Stimulated activated CD8-positive, alpha-beta memory T cell treated with anti-CD3 and anti-CD28 coated beads, Interleukin-15, amount 100 ng/mL, for 48 hours (primary cell): ENCODE measurements at regions not wholly inside any gene's neighbourhood (a gene's known extent, or its start where the extent isn't known, plus 50 kb on each side); places are given as distances from the start of the nearest gene placed in this dataset.
"Not testable (repeated sequence)": the region's sequence is repeated elsewhere in the genome, so short reads cannot be mapped to it uniquely, and the experiment has no call there.

ENCODE experiments used
- DNase-seq, 2 donors: peaks; one replicate each; pipeline ENCODE4 v3.0.0-alpha.2; 2020; ENCODE audit warnings: low read depth in 2 of 2

DNA sequence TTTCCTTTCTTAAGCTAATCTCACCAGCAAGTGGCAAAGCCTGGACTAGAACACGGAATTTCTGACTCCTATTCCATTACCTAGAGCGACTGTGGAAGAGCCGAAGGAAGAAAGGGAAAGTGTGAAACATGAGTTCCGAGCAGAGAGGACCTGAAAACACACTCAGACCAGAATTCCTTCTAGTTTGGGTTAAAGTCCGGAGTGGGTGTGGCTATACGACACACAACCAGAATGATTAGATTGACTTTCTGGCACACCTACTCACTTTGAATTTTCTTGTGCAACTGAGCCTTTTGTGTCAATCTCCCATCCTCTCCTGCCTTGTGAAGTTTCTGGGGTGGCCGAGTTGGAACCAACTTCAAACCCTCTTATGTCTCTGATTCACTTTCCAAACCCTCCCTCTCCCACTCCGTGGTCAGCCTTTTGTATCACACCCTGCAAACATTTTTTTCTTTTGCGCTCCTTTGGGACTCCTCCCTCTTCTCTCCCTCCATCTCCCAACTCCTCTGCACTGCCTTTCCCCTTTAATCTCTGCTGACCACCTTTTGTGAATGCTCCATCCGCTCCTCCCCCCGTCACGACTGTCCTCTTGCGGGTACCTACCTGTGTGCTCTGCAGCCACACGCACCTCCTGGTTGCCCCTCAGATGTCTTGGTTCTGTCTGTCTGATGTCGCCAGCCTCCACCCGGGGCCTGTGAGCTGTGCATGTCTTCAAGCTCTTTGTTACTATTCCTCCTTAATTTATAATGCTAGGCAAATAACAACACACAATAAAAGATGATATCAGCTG lies 86.3 kb upstream of the BLID start:
- no peak for DNase-seq

DNA sequence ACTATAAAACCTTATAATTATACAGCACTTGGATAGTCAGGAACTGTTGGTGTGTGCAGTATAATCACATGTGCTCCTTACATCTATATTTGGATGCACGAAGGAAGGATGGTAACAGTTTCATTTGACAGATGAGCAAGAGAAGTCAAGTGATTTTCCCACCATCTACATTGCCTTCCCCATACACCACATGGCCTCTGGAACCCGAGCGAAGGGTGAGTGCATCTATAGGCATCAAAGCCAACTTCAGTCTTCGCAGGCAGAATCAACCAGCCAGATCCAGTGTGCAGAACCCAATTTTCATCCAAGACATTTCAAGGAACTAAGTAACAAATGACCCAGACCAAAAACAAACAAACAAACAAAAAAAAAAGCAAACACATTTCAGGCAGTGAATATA lies 85.1 kb upstream of the BLID start:
- DNase-seq = no peak

DNA sequence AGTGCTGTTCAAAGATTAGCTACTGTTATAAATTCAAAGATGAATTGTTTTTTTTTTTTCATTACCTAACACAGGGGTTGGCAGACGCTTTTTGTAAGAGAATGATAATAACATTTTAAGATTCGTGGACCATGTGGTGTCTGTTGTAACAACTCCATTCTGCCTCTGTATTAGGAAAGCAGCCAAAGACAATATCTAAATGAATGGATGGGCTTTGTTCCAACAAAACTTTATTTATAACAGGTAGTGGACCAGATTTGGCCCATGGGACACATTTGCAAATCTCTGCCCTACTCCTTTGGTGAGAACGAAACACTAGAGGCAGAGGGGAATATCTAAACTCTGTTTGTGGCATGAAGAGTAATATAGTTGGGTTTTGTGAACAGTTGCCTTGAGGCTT lies 83.6 kb upstream of the BLID start:
- no peak for DNase-seq

DNA sequence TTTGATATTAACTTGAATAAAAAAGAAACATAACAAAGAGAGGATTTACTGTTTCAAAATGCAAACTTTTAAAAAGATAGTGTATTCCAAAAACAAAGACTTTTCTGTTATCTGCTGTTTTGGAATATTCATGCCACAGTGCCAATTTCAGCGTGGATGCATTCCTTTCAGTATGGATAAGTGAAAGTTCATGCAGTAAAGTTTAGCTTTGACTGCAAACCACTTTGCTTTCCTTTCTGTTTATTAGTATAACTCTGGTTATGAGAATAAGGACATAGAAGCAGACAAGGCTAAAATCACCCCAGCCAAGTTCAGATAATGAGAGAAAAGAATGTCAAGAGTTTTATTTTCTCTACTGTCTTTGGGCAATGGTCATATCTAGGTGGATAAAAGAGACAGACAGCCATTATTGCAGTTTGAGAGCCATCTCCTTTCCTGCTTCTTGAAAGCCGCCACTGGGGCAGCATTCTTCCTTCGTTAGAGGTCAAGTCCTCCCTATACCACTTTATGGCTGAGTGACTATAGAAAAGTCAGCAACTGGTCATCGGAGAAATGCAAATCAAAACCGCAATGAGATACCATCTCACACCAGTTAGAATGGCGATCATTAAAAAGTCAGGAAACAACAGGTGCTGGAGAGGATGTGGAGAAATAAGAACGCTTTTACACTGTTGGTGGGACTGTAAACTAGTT lies 82.4 kb upstream of the BLID start:
- DNase-seq = no peak

DNA sequence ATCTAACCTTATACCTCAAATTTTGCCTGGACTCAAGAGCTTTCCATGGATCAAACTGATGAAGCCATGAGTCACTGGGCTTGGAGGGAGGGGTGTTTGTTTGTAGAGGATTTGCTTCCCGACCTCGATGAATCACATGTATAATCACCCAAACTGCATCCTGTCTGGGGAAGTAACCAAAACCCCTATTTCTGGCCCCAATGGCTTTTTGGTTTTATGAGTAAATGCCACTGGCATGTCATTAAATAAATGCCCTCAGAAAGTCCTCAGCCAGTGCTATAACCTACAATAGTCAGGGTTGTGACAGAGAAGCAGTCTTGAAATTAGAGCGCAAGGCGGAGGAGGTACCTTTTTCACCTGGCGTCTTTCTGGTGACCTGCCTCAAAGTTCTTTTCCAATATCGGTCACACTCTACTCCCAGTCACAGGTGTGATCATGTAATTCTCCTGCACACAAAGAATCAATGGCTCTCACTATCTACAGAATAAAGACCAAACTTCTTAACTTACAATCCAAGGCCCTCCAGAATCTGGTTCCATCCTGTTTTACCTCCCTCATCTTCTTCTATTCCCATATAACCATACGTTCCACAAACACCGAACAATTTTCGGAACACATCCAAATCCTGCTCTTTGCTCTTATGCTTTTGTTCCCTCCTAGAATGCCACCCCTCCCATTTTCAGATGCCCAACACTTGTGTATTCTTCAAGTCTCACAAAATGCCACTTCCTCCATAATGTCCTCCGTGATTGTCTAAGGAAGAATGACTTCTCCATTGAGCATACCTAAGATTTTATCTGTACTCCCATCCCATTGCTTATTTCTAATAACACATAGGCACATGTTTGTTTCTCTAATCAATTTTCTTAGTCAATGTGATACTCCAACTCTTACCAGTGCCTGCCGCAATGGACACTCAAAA lies 81.3 kb upstream of the BLID start:
- no peak for DNase-seq

DNA sequence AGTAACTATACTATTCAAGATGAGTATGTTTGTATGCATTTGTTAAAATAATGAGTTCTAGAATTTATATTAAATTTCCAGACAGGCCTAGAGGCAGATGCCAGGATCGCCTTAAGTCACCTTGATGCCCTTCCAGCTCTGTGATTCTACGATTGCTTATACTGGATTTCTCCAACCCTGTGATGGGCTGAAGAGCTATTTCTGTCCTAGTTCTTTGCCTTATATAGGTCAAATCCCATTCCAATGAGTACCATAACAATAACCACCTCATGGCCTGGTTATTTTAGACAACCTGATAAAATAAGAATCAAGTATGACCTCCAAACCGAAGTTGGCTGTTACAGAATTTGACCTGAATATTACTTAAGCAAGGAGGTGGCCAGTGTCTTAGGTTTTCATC lies 79.8 kb upstream of the BLID start:
- DNase-seq = no peak

DNA sequence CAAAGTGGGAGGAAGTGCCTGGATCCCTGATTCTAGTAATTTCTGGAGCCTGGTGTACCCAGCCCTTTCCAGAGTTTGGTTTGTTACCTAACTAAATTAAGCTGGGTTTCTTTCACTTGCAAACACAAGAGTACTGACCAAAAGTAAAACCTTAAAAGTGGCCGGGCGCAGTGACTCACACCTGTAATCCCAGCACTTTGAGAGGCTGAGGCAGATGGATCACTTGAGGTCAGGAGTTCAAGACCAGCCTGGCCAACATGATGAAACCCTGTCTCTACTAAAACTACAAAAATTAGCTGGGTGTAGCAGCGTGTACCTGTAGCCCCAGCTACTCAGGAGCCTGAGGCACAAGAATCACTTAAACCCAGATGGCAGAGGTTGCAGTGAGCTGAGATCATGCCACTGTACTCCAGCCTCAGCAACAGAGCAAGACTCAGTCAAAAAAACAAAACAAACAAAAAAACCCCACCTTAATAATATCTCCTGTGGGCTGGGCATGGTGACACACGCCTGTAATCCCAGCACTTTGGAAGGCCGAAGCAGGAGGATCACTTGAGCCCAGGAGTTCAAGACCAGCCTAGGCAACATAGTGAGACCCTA lies 78.0 kb upstream of the BLID start:
- not testable (repeated sequence) for DNase-seq

DNA sequence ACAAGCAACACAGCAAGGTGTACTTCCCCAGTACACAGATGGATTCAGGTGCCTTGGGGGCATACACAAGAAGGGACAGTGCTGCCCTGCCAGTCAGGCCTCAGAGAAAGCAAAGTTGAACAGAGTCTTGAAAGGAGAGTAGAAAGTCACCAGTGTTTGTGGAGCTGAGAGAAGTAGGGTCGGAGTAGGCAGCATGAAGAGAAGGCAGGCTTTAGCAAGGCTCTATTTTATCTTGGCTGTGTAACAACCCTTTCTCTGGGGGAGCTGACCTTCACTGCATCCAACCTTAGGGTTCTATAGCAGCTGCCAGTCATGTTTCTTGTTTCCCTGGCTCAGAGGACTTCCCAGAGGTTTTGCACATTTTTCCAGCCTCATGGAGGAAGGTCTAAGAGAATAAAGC lies 77.4 kb upstream of the BLID start:
- no peak for DNase-seq

DNA sequence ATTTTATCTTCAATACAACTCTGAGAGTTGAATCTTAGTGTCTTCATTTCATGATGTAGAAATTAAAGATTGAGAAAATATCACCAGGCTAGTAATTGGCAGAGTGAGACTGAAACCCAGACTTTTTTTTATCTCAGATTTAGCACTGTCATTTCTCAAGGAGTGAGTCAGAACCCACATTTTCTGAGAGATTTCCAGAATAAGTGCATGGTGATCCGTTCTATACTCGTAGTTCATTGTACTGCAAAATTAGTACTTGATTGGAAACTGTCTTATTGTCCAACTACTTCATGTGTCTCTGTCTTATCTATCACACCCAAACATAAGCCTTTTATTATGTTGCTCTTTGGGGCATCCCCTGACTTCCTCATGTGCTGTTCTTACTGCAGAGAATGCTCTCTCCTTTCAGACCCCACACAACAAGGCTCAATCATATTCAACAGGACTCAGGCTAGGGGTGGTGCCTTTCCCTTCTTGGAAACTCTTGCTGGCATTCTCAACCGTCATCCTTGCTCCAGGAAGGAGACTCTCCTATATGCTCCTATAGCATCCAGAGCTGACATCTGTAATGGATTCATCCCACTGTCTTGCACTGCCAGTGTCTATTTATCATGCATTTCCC lies 76.7 kb upstream of the BLID start:
- DNase-seq = no peak

DNA sequence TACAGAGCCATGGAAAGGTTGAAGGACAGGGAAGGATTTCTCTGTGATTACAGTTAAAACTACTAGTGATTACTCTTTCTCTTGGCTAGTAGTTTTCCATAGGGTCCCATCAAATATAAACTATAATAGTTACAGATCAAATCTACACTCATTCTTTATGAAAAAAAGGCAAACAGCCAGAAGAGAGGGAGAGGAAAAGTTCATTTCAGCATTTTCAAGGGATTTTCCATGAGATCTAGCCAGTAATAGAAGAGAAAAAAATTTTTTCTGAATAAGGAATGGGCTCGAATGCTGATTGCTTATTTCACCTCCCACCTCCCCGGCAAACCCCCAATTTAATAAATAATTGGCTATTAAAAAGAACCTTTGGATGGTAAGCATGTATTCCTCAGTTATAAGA lies 74.8 kb upstream of the BLID start:
- DNase-seq = no peak

DNA sequence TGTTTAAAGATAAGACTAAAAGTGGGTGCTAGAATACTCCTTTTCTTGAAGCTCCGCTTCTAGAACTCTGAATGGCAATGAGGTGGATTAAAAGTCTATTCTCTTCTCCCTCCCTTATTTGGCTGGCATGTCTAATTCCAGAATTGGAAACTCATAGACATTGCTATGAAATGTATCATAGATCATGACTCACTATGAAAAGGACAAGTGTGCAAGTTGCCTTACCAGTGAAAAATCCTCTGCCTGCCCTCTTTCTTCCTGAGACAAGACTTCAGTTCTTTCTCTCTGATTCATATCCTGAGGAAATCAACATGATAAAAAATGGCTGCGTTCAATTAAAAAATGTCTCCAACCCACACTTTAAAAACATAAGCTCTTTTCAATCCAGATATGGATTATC lies 73.2 kb upstream of the BLID start:
- no peak for DNase-seq

DNA sequence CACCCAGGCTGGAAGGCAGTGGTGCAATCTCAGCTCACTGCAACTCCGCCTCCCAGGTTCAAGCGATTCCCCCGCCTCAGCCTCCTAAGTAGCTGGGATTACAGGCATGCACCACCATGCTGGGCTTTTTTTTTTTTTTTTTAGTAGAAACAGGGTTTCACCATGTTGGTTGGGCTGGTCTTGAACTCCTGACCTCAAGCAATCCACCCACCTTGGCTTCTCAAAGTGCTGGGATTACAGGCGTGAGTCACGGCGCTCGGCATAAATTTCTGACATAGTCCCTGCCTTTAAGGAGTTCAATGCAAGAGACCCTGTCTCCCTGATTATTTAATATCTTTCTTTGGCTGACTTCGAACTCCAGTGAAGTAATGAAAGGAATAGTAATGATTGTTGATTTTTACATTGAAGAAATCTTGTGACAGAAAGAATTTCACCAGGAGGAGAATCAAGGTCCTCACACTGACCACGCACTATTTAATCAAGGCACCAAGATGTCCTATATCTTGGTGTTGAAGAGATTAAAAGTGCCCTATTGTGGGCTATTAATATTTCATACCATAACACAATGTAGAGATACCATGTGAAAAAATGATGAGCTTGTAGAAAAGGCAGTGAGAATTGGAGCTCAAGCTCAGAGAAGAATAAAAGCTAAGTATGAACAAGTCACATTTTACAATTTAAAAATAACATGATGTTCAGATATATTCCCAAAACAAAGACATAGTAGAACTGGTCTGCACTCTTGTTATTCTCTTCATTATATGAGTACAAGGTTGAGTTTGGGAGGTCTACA lies 71.6 kb upstream of the BLID start:
- no peak for DNase-seq

DNA sequence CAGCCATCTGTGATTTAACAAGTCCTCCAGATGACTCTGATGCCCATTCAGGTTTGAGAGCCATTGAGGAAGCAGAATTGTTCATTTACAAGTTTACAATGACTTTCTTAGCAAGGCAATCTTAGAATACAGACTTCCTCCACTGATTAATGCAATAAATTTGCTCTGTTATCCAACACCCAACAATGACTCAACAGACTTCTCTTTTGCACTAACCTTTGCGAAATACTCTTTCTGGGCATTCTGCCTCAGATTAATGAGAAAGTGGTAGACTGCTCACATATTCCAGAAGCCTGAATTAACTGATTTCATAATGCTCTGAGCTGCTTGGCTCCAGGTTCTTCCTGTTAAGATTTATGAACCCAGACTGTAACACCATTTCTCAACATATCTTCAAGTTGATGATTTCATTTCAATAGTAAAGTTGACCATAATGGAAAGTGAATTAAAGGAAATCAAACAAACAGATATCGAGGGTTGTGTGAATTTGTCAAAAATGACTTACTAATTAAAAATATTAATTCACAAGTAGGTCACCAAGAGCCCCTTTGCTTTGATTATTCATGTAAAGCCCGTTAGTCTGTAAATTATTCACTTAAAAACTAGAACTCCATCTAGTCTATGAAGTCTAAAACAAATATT lies 70.5 kb upstream of the BLID start:
- DNase-seq = no peak

DNA sequence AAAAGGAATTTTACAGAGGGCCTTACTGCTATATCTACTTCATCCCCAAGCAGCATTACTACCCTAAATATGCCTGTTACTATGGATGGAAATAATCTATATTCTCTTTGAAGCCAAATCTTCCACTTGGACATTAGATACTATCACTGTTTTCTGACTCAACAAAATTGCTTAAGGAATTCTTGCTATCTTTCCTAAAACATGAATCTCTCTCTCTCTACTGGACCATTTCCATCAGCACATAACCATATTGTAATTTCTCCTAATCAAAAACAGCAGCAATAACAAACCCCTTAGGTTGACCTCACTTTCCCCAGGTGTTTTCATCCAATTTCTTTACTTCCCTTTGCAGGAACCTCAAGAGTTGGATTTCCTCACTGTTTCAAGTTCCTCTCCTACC lies 67.9 kb upstream of the BLID start:
- DNase-seq = no peak

DNA sequence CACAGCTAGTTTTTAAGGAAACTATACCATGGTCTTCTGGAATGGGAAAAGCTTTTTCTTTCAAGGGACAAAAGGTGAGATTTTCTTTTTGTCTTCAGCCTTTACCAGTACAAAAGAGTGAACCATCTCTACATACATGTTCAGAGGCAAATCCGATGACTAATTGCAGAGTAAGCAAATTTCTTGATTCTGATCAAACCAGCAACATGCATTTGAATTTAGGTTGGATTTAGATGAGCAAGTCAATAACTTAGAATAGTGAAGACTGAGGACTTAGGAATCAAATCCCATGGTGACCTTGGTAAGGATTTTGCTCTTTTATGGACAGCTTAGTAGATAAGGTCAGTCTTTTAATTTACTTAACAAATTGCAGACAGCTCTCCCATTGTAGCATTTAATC lies 65.9 kb upstream of the BLID start:
- no peak for DNase-seq

DNA sequence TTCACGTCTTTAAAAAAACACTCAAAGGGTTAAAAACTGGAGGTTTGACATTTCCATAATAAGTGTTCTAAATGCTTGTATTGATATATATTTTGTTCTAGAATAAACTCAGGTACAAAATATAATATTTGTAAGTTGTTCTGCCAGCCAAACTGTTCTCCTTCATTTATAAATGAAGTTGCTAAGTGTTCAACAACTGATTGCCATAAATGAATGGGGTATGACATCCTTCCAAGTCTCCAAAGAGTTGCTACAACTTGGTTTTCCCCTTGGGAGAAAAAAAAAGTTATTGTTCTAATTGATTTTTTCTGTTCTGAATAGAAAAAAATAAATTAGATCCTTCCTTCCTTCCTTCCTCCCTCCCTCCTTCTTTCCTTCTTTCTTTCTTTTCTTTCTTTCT lies 65.4 kb upstream of the BLID start:
- no peak for DNase-seq

DNA sequence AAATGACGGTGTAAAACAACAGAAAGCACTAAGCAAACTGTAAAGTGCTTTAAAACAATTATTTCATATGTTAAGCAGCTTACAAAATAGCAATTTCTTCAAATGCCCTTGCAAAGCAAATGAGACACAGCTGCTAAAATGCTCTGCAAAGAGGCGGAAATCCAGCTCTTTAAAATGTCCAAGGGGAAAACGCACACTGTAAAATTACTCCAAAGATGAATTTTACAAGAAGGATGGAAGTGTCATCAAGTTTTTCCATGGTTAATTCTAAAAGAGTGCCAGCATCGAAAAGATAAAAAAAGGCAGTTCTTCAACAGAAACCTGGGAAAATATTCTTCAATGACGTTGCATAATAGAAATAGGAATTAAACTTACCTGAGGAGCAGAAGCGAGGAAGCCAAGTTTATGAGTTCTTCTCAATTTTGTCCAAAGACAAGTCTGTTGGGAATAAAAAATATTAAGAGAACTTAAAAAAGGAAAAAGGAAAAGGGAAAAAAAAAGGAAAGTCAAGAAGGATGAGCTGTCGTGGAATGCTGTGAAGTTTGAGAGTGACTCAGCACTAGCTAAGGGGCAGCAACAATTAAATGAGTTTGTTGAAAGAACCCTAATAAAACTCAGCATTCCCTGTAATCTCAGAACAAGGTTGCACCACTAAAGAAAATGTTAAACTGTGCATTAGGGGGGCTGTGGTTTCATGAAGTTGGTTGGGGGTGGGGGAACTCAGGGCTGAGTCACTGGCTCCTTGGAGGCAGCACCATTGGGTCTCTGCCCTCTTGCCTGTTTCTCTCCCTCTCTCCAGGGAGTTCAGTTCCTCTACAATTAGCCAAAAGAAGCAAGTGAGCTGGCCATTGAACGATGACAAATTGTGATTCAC lies 64.2 kb upstream of the BLID start:
- no peak for DNase-seq

DNA sequence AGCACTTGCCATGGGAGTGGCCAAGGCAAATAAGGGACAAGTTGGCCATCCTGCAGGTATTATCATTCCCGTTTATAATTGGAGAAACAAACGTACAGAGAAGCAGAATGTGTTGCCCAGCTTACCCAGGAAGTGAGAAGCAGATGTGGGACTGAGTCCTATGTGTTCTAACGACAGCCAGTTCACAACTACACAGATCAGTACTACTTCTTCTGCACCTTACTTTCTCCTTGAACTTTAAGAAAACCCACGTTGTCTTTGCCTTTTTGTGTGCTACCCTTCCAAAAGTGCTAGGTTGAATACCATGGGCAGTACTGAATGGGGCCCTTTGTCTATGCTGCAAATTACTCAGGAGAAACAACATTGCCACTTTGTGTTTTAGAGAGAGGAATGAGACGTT lies 62.8 kb upstream of the BLID start:
- no peak for DNase-seq

DNA sequence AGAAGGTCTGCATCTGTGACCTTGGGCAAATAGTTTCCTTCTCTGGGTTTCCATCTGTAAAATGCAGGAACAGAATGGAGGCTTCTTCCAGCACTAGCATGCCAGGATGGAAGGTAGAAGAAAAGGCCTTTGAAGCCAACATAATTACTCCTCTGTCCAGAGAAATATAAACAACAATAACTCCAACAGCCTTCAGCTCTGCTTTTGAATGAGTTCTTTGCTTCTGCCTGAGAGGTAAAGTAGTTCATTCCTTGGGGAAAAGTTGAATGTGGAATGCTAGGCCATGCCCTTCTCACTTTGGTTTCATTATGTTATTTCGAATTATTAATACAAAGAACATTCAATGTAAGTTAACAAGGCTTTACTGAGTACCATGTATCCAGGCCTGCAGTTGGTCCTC lies 61.2 kb upstream of the BLID start:
- no peak for DNase-seq
